Stimulated activated CD4-positive, alpha-beta T cell treated with anti-CD3 and anti-CD28 coated beads, Interleukin-15, amount 100 ng/mL, for 1 hour (primary cell): ENCODE measurements at regions not wholly inside any gene's neighbourhood (a gene's known extent, or its start where the extent isn't known, plus 50 kb on each side); places are given as distances from the start of the nearest gene placed in this dataset.
"Not testable (repeated sequence)": the region's sequence is repeated elsewhere in the genome, so short reads cannot be mapped to it uniquely, and the experiment has no call there.

Experiments
- DNase-seq, 2 donors: peaks; one replicate each; pipeline ENCODE4 v3.0.0-alpha.2; 2020; ENCODE audit warnings: low read depth in 1 of 2, low spot score in 1 of 2

DNA sequence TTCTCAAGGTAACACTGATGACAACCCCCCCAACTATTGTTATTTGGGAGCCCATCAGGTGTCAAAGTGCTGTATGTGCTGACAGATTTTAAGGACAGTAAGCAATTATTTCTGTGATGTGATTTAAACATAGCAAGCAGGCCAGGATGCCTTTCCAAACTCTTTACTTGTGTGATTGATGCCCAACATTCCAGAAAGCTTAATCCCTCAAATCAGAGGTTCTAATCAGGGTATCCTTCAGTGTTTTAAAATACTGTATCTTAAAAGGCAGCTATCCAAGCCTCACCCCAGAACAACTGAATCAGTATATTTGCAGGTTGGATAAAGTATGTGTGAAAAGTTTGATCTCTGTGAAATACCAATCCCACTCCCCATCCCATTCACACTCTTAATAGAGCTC, 119.7 kb downstream of the GASK1B start:
- no peak for DNase-seq

GRCh38 chr4:158051401-158052235, 121.2 kb downstream of the GASK1B start:
- DNase-seq = no peak

DNA sequence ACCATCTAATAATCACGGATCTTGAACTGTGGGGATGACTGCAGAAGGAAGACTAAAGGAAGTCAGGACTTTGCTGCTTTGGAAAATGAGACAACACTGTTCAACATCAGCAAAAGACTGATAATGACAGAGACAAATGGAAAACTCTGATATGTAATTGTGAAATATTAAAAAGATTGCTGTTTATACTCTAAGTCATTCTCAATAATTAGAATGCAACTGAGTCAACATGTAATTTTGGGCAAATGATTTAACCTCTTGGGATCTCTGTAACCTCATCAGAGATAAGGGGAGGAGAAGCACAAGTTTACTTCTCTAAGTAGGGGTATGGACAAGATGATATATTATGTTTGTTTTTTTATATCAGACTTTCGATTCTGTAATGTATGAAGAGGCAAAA, 121.9 kb downstream of the GASK1B start:
- DNase-seq = no peak

- no peak for DNase-seq
Observed at GRCh38 chr4:158046345-158046744, 126.5 kb downstream of the GASK1B start.

DNA sequence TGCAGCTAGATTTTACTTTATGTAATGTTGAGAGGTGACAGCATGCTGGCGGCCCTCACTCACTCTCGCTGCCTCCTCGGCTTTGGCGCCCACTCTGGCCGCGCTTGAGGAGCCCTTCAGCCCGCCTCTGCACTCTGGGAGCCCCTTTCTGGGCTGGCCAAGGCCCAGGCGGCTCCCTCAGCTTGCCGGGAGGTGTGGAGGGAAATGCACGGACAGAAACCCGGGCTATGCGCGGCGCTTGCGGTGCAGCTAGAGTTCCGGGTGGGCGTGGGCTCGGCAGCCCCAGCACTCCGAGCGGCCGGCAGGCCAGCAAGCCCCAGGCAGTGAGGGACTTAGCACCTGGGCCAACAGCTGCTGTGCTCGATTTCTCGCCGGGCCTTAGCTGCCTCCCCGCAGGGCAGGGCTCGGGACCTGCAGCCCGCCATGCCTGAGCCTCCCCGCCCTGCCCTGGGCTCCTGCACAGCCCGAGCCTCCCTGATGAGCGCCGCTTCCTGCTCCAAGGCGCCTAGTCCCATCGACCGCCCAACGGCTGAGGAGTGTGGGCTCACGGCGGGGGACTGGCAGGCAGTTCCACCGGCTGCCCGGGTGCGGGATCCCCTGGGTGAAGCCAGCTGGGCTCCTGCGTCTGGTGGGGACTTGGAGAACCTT, 128.7 kb downstream of the GASK1B start:
- DNase-seq = no peak

DNA sequence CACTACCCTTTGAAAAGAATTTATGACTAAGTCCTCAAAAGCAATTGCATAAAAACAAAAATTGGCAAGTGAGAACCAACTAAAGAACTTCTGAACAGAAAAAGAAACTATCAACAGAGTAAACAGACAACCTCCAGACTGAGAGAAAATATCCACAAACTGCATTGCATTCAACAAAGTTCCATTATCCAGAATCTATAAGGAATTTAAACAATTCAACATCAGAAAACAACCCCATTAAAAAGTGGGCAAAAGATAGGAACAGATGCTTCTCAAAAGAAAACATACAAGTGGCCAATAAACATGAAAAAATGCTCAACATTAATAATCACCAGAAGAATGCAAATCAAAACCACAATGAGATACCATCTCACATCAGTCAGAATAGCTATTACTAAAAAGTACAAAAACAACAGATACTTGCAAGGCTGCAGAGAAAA, 130.2 kb downstream of the GASK1B start:
- DNase-seq = no peak

GRCh38 chr4:158038718-158039117, 134.1 kb downstream of the GASK1B start:
- no peak for DNase-seq

GRCh38 chr4:158036998-158037397, 135.8 kb downstream of the GASK1B start:
- no peak for DNase-seq

DNA sequence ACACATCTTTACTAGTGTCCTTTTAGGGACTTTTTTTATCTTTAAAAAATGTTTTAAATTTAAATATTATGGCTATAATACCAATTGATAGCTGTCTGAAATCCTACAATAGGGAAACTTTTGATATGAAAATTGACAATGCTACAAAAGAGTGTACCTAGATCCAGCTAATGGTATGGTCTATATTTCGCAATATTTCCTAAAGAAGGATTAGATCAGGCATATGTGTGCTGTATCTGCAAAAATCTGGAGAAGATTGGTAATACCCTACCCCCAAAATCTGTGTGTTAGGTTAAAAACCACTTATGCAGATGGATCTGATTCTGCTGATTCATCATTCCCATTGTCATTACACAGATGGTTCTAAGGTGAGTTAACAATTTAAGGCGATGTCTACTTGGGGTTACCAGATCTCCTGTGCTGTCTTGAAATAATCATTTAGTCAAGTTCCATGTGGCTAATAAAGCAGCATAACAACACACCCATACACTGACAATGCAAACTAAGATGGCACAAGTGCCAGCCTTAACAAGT, 137.1 kb downstream of the GASK1B start:
- DNase-seq = no peak

DNA sequence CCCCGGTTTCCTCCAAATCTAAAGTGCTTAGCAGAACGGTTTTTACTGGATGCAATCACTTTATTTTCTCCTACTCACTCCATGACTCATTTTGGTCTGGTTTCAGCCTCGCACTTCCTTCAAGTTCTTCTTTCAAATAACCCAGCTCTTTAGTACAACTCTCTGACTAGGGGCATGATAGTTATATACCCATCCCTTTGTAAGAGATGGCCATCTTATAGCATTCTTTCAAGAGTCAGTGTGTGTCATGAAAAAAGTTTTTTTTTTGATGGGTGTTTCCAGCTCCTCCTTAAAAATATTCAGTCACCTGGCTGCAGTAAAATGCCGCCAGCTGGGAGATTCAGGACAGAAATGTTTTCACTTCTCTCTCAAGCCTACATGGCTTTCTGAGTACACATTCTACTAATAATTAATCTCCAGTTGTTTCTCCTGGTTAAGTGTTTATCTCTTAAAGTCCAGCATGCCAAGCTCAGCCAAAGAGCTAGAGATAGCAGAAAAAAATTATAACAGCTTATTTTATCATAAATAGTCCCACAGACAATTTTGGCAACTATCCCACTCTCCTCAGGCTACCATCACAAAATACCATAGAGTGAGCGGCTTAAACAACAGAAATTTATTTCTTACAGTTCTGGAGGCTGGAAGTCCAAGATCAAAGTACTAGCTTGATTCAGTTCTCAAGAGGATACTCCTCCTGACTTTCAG, 139.3 kb downstream of the GASK1B start:
- DNase-seq = no peak

GRCh38 chr4:158032733-158033415, 140.0 kb downstream of the GASK1B start:
- DNase-seq = no peak

DNA sequence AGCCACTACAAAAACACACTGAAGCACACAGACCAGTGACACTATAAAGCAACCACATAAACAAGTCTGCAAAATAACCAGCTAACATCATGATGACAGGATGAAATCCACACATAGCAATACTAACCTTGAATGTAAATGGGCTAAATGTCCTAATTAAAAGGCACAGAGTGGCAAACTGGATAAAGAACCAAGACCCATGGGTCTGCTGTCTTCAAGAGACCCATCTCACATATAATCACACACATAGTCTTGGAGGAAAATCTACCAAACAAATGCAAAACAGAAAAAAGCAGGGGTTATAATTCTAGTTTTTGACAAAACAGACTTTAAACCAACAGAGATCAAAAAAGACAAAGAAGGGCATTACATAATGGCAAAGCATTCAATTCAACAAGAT, 144.4 kb downstream of the GASK1B start:
- not testable (repeated sequence) for DNase-seq

DNA sequence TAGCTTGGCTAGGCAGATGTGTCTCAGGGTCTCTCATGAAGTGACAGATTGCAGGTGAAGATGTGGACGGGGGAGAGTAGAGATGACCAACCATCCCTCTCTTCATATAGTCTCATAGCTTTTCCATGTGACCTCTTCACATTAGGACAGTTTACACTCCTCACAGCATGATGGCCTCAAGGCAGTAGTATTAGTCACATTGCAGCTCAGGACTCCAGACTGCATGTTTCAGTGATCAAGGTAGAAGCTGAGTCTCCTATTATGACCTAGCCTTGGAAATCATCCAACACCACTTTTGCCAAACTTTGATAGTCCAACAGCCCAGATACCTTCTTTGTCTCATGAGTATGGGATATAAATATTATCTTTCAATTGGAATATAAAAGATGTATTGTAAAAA, 147.7 kb downstream of the GASK1B start:
- no peak for DNase-seq

- DNase-seq = no peak
Observed at GRCh38 chr4:158020734-158021346, 152.0 kb downstream of the GASK1B start.

DNA sequence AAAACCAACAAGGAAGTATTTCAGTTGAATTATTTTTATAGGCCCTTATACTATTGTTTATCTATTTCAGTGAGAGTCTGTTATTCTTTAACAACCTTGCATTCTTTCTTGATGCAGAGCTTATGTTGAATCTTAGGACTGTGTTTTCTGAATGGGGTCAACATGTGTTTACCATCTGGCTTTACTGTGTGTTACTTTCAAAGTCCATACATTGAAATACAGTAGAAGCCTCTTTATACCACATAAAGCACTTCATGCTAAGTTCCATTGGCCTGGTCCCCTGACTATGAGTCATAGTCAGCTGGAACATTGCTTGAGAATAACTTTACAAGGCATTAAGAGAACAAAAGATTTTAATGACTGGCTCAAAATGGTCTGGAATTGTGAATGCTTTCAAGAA, 152.6 kb downstream of the GASK1B start:
- DNase-seq = no peak

DNA sequence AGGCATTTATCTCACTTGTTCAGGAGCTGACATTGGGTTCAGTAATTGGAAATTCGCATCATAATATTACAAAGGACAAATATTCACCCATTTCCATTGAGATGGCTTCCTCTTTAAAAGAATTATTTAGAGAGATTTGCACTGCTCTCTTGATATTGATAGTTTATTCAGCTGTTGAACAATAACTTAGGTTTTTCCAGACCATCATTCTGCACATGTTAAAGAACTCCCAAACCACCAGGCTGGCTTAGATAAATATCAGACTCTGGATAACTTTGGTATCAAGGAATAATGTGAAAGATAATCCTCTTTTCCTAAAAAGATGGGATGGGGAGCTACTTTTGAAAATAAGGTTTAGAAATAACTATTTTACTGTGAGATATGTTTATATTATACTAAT, 154.0 kb downstream of the GASK1B start:
- no peak for DNase-seq

DNA sequence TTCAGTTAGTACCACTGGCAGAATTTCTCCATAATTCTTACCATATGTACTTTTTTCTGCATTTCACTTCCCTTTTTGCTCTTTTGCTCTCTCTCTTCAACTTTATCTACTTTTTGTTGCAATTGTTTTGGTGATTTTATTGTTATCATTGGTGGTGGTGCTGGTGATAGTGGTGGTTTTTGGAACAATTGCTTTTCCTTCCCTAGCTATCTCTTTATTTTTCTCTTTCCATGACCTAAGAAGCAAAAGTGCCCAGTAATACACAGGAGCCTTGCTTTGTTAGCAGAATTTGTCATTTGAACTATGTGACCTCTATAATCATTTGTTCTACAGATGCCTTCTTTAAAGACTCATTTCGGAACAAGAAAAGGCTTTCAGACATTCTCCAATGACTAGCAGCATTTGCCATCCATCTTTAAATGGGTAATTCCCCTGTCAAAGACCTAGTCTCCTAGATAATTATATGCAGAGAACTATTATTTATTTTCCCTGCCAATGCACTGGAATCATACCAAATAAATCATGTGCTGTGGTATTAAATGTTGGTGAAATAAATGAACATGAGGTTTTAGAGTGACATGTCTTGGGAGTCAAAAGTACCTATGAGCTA, 154.5 kb downstream of the GASK1B start:
- no peak for DNase-seq

DNA sequence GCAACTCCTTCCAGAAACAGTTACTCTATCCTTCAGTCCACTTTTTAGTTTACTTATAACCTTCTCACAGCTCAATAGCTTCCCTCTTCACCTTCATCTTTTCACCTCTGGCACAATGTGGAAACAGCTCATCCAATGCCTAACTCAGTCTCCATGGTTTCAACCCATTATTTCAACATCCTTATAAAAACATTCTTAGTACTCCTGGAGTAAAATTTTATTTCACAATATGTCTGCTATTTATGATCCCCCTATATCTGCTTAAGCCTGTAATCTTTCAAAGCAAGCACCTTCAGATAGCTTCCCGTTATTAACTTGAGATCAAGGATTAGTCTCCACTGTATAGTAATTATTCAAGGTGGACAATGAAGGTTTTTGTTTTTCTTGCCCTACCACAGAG, 156.3 kb downstream of the GASK1B start:
- no peak for DNase-seq

- no peak for DNase-seq
Observed at GRCh38 chr4:158015241-158015640, 157.6 kb downstream of the GASK1B start.

GRCh38 chr4:158013858-158014257, 159.0 kb downstream of the GASK1B start:
- DNase-seq = no peak
